ENCODE measurements at regions not wholly inside any gene's neighbourhood (a gene's known extent, or its start where the extent isn't known, plus 50 kb on each side); places are given as distances from the start of the nearest gene placed in this dataset.

GRCh38 chr2:4604767-4605166 lies 901.4 kb downstream of the DCDC2C start:
- no peak for DNase-seq

GRCh38 chr2:4618141-4618540 lies 914.8 kb downstream of the DCDC2C start:
- DNase-seq: no peak

DNA sequence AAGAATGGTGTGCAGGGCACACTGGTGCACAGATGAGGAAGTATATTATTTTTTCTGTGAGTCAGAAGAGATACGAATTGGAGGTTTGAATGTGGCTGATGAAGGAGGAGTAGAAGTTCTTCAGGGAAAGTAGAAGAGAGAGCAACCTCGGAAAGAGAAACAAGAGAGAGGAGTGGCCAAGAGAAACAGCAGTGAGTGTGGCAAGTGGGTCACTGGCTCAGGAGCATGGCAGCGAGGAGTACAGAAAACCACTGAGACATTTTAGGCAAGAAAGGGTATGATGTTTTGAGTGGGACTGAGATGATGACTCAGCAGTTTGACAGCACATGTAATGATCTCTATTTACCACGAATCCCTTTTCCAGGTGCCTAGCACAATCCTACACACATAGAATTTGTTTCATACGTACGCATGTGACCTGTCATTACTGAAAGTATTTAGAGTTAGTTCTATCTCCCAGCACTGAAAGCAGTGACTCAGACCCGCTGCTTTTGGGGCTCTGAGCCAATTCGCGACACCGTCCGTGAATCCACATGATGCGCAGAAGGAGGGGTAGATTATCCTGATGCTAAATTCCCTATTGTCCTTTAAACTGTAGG lies 915.4 kb downstream of the DCDC2C start:
- no peak for DNase-seq

DNA sequence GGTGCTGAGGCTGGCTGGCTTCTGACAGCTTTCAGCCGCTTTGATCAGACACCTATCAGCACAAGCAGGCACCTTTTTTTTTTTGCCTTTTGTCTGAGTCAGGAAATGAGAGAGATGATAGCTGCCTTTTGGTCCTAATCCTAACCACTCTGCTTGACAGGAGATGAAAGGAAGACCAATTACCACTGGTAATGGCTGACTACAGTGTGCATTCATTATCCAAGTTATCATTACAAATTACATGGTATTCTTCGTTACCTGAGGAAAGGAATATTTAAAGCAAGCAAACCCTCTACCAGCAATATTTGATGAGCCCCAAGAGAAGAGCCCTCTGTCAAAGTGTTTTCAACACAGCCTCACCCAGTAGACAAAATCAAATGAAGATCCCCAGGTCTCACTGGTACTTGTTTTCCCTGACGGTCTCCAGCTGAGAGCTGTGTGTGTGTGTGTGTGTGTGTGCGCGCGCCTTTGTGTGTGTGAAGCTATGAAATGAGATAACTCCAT lies 925.7 kb downstream of the DCDC2C start:
- DNase-seq: no peak

GRCh38 chr2:4635289-4635688 lies 931.9 kb downstream of the DCDC2C start:
- DNase-seq: no peak

DNA sequence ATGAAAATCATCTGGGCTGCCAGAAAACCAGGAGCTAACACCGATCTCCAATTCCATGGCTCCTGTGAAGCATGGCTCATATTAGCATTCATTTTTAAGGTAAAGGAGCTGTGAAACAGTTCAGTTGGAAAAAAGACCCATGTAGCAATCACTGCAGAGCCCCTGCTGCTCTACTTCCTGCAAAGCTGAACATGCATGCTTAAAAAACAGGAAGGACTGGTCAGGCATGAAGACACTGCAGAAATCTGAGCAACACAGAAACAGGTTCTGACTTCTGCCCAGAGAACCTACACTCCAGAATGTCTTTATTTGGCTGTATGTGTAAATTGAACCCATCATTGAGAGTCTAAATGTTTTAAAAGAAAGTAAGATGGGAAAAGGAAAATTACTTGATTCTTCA lies 950.6 kb downstream of the DCDC2C start:
- DNase-seq: no peak

DNA sequence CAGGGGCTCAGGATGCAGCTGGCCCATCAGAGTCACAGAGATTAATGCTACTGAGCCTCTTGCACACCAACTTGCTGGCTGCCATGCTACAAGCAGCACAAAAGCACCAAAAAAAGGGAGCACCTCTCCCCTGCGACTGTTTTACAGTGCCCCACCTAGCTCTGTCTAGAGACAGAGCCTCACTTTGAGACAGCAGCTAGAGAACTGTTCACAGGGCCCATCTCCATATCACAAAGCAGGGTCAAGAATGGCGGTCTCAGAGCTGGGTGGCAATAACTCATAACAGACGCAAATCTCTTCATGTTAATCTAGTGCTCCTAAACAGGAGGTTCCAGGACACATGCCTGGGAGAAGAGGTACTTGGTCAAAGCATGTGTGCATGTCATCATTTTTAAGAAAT lies 953.0 kb downstream of the DCDC2C start:
- no peak for DNase-seq

DNA sequence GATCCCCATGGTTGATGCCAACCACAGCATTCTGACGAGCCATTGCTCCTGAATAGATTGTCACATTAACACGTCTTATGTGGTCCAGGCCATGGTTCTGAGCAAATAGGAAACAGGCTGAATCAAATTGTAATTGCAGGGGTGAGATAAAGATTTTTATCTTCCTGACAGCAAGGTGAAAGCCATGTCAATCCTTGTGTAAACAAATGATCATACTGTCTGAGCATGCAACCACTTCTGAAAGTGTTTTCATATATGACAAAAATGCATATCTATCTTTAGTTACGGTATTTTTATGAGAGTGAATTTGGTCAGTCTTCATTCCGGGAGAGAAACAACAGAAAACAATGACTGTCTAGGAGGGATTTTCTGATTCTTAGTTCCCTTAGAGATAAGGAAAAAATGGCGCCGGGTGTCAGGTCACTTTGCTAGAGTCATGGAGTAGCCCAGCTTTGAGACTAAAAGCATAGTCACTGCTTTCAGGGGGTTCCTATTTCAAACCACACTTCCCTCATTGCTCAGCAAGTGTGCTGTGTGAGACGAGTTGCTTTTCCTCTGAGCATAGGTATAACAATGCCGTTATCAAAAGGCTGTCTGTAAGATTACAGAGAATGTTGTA lies 958.9 kb downstream of the DCDC2C start:
- no peak for DNase-seq

DNA sequence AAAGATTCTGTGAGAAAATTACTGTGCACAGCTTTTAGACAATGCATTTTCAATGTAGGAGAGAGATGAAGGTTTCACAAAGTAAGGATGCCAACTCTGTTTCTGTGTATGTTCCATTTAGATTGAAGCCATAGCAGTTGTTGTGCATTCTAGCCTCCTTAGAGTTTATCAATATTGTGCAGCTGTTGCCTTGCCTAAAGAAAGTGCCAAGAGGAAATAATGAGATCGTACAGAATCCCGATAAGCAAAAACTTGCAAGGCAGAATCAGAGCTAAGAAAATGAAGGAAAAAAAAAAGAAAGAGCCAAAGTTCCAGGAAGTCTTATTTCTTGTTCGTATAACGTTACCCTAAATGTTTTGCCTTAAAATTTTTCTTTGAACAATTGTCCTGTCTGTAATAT lies 965.0 kb downstream of the DCDC2C start:
- DNase-seq: no peak

DNA sequence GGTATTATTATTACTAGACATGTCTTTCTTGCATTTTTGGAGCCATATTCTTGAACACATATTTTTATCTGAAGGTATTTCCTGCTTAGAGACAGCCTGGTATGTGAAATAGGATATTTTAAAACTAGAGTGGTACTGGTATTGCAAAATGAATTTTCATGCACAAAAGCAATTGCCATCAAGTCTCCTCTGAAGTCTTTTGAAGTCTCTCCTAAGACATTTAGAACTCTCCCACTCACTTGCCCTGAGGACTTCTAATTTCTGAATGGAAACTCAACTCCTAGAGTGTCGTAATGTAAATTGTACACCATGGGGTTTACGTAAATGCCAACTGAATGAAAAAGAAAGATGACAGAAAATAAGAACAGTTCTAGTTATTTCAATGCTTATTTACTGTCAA lies 967.0 kb downstream of the DCDC2C start:
- DNase-seq: no peak

DNA sequence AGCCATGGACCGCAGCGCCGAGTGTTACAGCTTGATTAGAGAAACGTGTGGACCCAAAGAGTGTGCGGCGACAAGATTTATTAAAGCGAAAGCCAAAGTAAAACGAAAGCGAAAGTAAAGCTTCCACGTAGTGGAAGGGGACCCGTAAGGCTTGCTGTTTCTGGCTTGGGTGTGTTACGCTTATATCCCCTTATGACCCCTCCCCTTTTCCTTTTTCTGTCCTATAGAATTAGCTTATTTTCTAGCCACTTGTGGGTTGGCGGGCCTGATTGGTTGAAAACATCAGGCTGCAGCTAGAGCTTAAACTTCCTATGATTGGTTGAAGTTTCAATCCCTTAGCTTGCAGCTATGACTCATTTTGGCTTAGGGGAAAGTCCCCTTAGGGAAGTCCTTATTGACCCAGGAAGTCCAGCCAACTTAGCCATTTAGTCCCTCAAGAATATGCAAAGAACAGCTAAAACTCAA lies 969.7 kb downstream of the DCDC2C start:
- DNase-seq: no peak

GRCh38 chr2:4674007-4674406 lies 970.6 kb downstream of the DCDC2C start:
- peak in 1 of 2 donors; percentile 13 for DNase-seq

DNA sequence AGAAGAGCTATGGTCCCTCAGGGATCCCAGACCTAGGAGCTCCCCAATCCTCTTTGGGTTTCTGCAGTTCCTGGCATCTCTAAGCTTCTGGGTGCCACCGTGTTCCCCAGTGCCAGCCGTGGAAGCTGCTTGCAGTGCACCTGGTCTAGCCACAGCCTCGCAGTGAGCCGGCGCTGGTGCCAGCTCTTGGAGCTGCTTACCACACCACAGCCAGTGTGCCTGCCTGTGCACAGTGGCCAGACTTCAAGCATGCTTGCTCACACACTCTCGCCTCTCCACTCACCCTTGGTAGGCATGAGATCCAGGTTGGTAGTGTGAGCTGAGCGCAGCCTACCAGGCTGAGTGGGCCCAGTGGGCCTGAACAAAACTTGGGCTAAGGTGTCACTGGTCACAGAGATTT lies 971.9 kb downstream of the DCDC2C start:
- no peak for DNase-seq

- no peak for DNase-seq
Observed at GRCh38 chr2:4678927-4679326, 975.6 kb downstream of the DCDC2C start.

- DNase-seq: no peak
Observed at GRCh38 chr2:4679391-4679790, 976.0 kb downstream of the DCDC2C start.

DNA sequence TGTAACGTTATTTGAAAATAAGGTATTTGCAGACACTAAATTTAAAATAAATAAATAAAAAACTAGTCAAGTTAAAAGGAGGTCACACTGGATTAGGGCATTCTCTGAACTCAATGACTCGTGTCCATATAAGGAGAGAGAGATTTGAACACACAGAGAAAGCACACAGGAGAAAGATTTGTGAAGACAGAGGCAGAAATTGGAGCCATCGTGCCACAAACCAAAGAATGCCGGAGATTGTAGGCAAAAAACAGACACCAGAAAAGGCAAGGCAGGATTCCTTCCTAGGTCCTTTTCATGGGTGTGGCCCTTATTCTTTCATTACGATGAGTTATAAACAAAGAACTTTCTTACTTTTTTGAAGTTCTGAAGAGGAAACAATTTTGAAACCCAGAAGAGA lies 981.5 kb downstream of the DCDC2C start:
- DNase-seq: no peak

DNA sequence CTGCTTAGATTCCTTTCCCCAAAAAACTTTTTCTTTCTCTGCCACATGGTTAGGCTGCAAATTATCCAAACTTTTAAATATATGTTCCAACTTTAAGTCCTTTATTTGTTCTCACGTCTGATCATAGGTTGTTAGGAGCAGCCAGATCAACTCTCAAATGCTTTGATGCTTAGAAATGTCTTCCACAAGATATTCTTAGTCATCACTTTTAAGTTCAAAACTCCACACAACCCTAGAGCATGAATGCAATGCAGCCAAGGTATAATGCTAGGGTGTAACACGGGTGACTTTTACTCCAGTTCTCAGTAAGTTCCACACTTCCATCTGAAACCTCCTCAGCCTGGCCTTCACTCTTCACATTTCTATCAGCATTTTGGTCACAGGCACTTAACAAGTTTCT lies 987.5 kb downstream of the DCDC2C start:
- DNase-seq: no peak

DNA sequence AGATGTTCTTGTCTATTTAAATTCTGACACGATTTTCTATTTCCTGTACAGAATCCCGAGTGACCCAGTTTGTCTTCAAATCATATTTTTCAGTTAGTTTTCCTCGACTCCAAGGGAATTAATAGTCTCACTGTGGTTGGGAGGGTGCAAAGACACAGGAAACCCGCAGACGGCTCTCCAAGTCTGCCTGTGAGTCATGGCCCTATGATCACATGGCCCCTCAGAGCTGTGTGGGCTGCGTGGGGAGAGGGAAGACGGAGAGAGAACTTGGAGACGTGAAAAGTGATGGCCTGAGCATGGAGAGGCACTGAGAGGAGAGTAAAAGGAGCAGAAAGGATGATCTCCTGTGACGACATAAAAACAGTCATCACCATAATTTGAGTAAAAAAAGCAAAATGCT lies 989.9 kb downstream of the DCDC2C start:
- DNase-seq: no peak

- DNase-seq: no peak
Observed at GRCh38 chr2:4695281-4695861, 992.0 kb downstream of the DCDC2C start.

GRCh38 chr2:4715065-4715464 lies 977.1 kb upstream of the SOX11 start:
- no peak for DNase-seq

DNA sequence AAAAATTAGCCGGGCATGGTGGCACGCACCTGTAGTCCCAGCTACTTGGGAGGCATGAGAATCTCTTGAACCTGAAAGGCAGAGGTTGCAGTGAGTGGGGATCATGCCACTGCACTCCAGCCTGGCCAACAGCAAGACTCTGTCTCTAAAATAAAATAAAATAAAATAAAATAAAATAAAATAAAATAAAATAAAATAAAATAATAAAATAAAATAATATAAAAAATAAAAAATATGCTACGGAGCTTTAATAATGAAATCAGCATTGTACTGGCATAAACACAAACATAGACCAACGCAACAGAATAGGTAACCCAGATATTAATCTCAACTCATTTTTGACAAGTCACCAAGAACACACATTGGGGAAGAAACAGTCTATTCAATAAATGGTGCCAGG lies 973.4 kb upstream of the SOX11 start:
- DNase-seq: no peak

DNA sequence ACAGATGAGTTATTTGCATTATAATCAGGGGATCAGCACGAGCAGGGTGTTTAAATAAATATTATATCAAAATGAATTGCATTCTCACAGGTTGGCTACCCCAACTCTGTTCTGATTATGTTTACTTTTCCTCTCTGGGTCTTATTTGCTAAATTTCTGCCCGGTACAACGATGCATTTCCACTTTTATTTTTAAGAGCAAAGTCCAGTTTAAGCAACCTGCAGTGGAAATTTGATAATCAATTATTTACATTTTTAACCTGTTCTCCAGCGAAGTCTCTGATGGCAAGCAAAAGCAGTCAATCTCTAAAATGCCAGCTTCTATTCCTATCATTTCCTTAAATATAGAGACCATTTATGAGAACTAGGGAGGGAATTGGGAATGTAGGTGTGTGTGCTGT lies 966.6 kb upstream of the SOX11 start:
- no peak for DNase-seq

DNA sequence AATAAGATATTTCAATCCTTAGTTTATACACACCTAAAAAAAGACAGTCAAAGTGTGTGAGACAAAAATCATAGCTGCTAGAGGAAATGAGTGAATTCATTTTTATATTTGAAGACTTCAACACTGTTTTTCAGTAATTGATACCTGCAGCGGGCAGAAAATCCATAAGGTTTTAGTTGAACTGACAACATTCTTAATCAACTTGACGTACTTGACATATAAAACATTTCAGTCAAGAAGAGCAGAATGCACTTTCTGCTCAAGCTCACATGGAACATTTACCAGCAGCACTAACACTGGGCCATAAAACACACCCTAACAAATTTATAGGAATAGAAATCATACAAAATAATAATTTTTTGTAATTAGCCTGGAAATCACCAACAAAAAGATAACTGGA lies 959.6 kb upstream of the SOX11 start:
- DNase-seq: no peak

Measured in stimulated activated CD4-positive, alpha-beta T cell treated with anti-CD3 and anti-CD28 coated beads, Interleukin-2, amount 100 ng/mL, for 24 hours (primary cell).